ENCODE measurements at regions not wholly inside any gene's neighbourhood (a gene's known extent, or its start where the extent isn't known, plus 50 kb on each side); places are given as distances from the start of the nearest gene placed in this dataset.

- Histone ChIP-seq H3K27ac (no peak overlapping the region), H3K9me3 (no peaks in the 10 kb centered on the region), H3K36me3 (no peaks in the 10 kb centered on the region), H3K4me1 (no peaks in the 10 kb centered on the region), H3K27me3 (ENCODE audit: low read depth) (no peaks in the 10 kb centered on the region), H3K4me3 (no peak overlapping the region)
- intact Hi-C loops (cut with DNase I): no loop called here
- ATAC-seq: no peak
- TF ChIP-seq, protein P1, sequence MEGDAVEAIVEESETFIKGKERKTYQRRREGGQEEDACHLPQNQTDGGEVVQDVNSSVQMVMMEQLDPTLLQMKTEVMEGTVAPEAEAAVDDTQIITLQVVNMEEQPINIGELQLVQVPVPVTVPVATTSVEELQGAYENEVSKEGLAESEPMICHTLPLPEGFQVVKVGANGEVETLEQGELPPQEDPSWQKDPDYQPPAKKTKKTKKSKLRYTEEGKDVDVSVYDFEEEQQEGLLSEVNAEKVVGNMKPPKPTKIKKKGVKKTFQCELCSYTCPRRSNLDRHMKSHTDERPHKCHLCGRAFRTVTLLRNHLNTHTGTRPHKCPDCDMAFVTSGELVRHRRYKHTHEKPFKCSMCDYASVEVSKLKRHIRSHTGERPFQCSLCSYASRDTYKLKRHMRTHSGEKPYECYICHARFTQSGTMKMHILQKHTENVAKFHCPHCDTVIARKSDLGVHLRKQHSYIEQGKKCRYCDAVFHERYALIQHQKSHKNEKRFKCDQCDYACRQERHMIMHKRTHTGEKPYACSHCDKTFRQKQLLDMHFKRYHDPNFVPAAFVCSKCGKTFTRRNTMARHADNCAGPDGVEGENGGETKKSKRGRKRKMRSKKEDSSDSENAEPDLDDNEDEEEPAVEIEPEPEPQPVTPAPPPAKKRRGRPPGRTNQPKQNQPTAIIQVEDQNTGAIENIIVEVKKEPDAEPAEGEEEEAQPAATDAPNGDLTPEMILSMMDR (IDR thresholded peaks at IDR 0.05): no peak
- no peak for DNase-seq
Measured at GRCh38 chr17:70332356-70333210, 163.3 kb downstream of the KCNJ2 start.

DNA sequence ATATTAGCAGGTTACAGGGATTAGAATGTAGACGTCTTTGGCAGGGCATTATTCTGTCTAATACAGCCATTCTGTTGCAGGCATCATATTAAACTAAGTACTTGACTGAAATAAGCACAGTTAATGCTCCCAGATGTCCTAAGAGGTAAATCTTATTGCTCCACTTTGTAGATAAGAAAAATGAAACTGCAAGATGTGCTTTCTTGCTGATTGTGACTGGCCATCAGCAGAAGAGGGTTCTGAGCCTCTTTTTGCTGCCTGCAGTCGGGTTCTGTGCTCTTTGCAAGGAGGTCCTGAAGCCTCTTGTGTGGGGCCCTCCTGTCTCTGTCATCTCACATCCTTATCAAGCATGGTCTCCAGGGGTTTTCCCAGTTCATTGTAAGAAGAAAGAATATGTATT is 167.1 kb downstream of the KCNJ2 start:
- Histone ChIP-seq H3K4me3 (no peak overlapping the region), H3K36me3 (no peaks in the 10 kb centered on the region), H3K9me3 (no peaks in the 10 kb centered on the region), H3K27ac (no peak overlapping the region), H3K27me3 (ENCODE audit: low read depth) (no peaks in the 10 kb centered on the region), H3K4me1 (no peaks in the 10 kb centered on the region)
- DNase-seq (no peak), ATAC-seq (no peak)
- intact Hi-C loops (cut with DNase I): no loop called here
- TF ChIP-seq, protein P1 (IDR thresholded peaks at IDR 0.05): no peak

GRCh38 chr17:70338946-70339354 is 169.6 kb downstream of the KCNJ2 start:
- TF ChIP-seq, protein P1 (IDR thresholded peaks at IDR 0.05): no peak
- Histone ChIP-seq H3K36me3 (no peaks in the 10 kb centered on the region), H3K4me1 (peaks cover 7% of the 10 kb centered on the region), H3K4me3 (no peak overlapping the region), H3K27ac (no peak overlapping the region), H3K9me3 (no peaks in the 10 kb centered on the region), H3K27me3 (ENCODE audit: low read depth) (no peaks in the 10 kb centered on the region)
- no peak for ATAC-seq
- DNase-seq: no peak
- intact Hi-C loops (cut with DNase I): no loop called here

- DNase-seq (no peak), ATAC-seq (no peak)
- Histone ChIP-seq H3K9me3 (no peaks in the 10 kb centered on the region), H3K4me1 (peaks cover 18% of the 10 kb centered on the region), H3K27ac (no peak overlapping the region), H3K4me3 (no peak overlapping the region), H3K27me3 (ENCODE audit: low read depth) (no peaks in the 10 kb centered on the region), H3K36me3 (no peaks in the 10 kb centered on the region)
- TF ChIP-seq, protein P1 (IDR thresholded peaks at IDR 0.05): no peak
- intact Hi-C loops (cut with DNase I): no loop called here
Measured at GRCh38 chr17:70343114-70343513, 173.8 kb downstream of the KCNJ2 start.

- no peaks in the 10 kb centered on the region for H3K36me3 ChIP-seq
- TF ChIP-seq, protein P1 (IDR thresholded peaks at IDR 0.05): no peak
- H3K4me3 ChIP-seq: peak overlapping the region; percentile 46
- peaks cover 18% of the 10 kb centered on the region for H3K4me1 ChIP-seq
- H3K27ac ChIP-seq: peak overlapping the region; percentile 44
- no peaks in the 10 kb centered on the region for H3K9me3 ChIP-seq
- ATAC-seq (peak in 1 of 2 donors; percentile 48), DNase-seq (no peak)
- intact Hi-C loops (cut with DNase I): no loop called here
- no peaks in the 10 kb centered on the region for H3K27me3 ChIP-seq (ENCODE audit: low read depth)
Measured at GRCh38 chr17:70344386-70345060, 175.2 kb downstream of the KCNJ2 start.

Data from lower lobe of right lung (tissue), 2 donors.